HS-27A (cell line): ENCODE measurements at regions not wholly inside any gene's neighbourhood (a gene's known extent, or its start where the extent isn't known, plus 50 kb on each side); places are given as distances from the start of the nearest gene placed in this dataset.
"Not testable (repeated sequence)": the region's sequence is repeated elsewhere in the genome, so short reads cannot be mapped to it uniquely, and the experiment has no call there.

Experiments used
- DNase-seq: peaks from one replicate; pipeline ENCODE4 v3.0.0-alpha.2; 2012; ENCODE audit warnings: low read depth, missing footprints

DNA sequence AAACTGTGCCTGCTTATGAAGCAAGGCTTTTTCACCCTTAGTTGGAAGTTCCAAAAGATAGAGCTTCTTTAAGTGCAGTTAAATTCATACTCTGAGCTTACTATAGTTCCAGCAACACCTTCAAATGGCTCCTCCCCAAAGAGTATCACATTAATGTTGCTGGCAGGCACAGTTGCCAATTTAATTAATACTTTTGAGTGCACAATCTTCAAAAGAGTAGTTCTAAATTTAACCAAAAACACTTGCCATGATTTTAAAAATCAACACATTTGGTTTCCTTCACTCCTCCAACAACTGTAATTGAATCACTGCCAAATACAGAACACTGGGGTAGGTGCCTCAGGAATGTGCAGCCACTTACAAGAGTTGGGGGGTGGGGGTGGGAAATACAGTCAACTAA lies 150.6 kb upstream of the UBE2E3 start:
- no peak for DNase-seq

DNA sequence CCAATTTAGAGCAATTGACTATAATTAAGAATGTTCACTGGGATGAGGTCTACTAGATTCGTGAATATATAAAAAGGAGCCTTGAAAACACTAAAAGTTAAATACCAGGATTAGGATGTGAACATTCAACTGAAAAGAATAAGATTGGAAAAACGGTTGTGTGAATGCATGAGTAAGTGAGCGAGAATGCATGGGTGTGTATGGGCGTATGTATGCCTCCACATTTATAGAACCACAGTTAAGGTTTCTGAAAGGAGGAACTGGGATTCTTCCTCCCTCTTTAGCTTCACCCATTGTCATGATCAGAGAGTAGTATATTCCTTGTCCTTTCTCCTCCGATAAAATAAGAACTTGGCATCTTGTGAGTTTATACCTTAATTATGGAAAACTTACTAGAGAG lies 151.1 kb upstream of the UBE2E3 start:
- DNase-seq = peak; percentile 48

DNA sequence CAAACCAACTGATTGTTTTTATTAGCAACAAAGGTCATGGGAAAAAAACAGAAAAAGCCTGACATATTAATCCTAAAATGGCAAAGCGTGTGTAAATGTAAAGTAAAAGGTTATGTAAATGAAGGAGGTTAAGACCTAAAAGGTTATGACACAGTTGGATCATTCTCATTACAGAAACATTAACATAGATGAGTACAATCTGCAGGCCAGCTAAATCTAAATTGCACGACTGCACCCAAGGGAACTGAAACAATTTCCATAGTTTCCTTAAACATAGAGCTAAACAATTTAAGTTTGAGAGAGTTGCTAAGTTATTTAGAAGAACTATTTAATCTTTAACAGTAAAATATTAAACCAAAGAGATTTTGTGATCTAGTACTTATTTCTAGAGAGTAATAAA lies 151.6 kb upstream of the UBE2E3 start:
- DNase-seq = no peak

- no peak for DNase-seq
Observed at GRCh38 chr2:180823546-180824141, 156.8 kb upstream of the UBE2E3 start.

DNA sequence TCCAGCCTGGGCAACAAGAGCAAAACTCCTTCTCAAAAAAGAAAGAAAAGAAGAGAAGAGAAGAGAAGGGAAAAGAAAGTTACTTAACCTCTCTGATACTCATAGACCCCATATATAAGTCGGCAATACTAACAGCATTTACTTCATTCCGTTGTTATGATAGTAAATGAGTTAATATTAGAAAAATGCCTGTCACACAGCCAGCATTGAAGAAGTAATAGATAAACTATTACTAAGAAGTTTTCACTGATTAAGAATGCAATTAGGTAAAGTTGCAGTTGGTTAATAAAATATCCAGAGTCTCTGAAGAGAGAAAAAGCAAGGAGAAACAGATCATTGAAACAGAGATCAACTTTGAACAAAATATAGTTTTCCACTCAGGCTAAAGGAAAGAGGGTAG lies 161.3 kb upstream of the UBE2E3 start:
- DNase-seq = no peak

- DNase-seq = not testable (repeated sequence)
Observed at GRCh38 chr2:180818700-180819099, 161.7 kb upstream of the UBE2E3 start.

DNA sequence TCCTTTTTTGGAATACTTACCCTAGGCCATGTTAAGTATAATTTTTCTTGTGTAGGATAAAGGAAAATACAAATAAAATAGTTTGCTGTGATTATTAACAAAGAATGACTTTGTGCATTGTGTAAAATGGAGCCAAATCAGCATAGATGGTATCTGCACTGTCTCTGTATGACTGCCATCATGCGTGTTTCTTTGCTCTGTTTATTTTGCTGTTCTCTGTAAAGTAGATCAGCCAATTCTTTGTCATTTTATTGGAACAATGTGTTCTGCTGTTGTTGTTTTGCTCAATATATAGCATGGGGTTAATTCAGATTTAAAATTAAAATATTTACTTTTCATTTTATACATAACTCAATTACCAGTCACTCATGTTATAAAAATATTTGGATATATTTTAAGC lies 181.3 kb upstream of the UBE2E3 start:
- DNase-seq = no peak

GRCh38 chr2:180790891-180791290 lies 189.5 kb upstream of the UBE2E3 start:
- DNase-seq = no peak

- no peak for DNase-seq
Observed at GRCh38 chr2:180787330-180787729, 193.1 kb upstream of the UBE2E3 start.

GRCh38 chr2:180781276-180781675 lies 199.1 kb upstream of the UBE2E3 start:
- no peak for DNase-seq

DNA sequence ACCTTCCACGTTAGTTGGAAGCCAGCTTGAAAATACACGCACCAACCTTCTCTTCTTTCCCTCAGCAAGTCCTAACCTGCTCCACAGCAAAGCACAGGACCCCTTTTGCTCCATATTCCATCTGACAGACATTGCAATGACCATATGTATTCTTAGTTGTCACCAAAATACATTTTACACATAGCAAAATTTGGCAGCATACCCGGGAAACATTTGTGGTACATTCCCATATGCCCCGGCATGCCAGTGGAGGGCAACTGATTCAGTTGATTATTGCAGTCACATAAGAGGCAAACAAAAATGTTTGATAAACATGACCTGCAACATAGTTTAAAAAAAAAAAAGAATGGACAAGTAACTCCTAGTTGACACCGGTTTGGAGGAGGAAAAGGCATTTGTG lies 202.1 kb upstream of the UBE2E3 start:
- DNase-seq = no peak

DNA sequence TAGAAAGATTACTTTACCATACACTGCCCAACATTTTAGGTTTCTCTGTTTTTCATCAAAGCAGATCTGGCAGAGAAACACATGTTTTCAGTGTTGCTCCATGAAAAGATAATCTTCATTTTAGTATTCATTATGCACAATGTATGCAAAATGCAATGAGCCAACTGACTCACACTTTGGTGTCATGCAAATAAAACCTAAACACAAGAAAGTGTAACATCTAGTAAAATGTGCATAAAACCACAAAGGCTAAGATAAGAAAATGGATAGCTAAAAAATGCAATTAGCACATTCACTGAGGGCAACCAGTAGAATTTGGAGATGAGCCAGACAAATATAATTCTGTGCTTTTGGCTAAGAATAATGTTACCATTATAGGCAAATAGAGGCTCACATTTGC lies 203.5 kb upstream of the UBE2E3 start:
- DNase-seq = no peak

- DNase-seq = no peak
Observed at GRCh38 chr2:180775711-180776110, 204.7 kb upstream of the UBE2E3 start.

DNA sequence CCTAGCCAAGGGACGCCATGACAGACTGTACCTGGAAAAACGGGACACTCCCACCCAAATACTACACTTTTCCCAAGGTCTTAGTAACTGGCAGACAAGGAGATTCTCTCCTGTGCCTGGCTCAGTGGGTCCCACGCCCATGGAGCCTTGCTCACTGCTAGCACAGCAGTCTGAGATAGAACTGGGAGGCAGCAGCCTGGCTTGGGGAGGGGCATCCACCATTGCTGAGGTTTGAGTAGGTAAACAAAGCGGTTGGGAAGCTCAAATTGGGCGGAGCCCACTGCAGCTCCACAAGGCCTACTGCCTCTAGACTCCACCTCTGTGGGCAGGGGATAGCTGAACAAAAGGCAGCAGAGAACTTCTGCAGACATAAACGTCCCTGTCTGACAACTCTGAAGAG lies 215.1 kb upstream of the UBE2E3 start:
- DNase-seq = not testable (repeated sequence)

DNA sequence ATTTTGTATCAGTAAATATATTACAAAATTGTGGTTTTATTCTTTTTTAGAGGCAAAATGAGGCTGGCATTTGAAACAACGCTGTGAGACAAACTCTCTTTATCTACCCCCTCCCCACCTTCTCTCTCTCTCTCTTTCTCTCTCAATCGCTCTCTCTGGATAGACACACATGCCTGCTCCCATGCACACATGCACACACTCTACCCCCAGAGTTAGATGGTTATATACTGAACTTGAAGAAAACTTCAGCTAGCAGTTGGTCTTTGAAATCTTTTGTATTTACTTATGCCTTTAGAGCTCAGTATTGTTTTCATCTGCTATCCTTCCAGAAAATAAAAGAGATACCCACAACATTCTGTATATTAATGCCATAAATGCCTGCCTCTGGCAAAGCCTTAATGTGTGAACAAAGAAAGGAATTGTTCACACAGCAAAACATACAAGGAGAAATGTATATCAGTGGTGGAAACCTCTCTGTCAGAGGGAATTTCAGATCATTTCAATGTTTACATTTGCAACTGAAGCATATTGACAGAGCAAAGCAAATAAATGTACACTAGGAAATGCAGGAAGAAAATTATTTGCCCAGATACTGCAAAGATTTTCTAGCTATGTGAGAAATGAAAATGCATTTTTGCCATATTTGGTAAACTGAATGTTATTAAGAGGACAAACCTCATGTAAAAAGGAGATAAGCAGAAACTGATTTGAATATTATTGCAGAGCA lies 217.0 kb upstream of the UBE2E3 start:
- DNase-seq = no peak

DNA sequence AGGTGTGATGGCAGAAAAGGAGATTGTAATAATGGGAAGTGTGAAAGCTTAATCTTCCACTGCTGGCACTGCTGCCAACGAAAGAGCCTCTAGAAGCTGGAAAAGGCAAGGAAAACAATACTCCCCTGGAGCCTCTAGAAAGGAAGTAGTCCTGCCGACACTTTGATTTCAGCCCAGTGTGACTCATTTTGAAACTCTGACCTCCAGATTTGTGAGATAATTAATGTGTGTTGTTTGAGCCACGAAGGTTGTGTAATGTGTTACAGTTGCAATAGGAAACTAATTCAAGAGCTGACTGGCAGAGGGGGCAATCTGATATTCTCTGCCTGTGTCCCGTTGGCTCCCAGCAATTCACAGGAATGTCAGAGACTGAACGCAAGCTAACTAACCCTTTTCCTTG lies 219.2 kb upstream of the UBE2E3 start:
- no peak for DNase-seq

DNA sequence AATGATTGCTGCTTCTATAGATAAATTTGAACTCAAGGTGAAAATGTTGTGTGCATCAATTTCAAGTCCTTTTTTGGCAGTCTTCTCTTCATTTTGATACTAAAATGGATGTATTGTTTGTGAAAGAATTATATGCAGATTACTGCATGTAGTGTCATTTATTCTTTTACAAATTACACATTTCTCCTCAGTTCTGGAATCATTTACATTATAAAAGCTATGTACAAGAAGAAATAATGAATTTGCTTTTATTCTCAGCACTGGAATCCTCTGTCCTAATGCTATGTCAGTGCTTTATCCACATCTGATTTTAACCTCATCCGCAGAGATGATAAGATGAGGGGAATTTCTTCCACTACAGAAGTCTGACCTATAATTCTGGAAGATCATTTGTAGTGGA lies 220.8 kb upstream of the UBE2E3 start:
- DNase-seq = no peak

GRCh38 chr2:180753809-180754761 lies 226.3 kb upstream of the UBE2E3 start:
- peak; percentile 23 for DNase-seq

GRCh38 chr2:180751306-180751920 lies 229.0 kb upstream of the UBE2E3 start:
- DNase-seq = no peak

DNA sequence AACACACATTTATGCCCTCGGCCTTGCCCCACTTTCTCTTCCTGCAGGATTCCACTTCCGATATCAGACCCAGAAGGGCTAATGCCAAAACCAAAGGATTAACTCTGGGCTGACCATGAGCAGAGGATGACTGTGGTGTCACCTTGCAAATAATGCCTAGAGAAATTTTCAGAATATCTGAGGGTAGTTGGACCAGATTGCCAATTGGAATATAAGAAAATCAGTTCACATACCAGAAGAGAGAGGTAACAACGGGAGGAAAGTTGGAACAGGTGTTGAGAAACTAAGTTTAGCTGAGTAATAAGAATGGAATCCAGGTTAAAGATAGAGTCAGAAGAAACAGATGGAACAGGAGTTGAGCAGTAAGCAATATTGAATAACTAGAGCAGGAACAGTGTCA lies 232.7 kb upstream of the UBE2E3 start:
- DNase-seq = no peak

DNA sequence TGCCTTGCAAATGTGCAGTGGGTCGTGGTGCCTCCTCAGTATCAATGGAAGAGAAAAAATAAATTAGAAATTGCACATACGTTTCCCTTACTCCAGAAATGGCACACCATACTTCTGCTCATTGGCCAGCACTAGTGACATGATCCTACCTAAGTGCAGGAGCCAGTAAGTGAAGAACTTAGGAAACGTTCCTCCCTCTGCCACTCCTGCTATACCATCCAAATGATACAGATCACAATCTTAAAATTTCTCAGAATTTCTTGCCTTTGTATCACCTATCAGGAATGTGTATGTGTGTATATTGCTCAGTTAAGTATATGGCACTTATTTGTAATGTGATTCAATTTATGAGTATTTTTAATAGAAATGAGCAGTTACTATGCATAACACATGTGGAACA lies 237.0 kb upstream of the UBE2E3 start:
- no peak for DNase-seq

GRCh38 chr2:180742801-180743200 lies 237.6 kb upstream of the UBE2E3 start:
- DNase-seq = no peak
